CD14-positive monocyte (primary cell): ENCODE measurements at regions not wholly inside any gene's neighbourhood (a gene's known extent, or its start where the extent isn't known, plus 50 kb on each side); places are given as distances from the start of the nearest gene placed in this dataset.

ENCODE experiments used
- DNase-seq, 3 donors: peaks; one replicate each; pipeline ENCODE4 v3.0.0-alpha.2; 2011 to 2022
- H2AFZ ChIP-seq: 2 replicates; pipeline ENCODE4 v1.6.0; 2012; ENCODE audit warnings: mild to moderate bottlenecking, low read depth, low read length, inconsistent platforms; ENCODE audit not compliant: insufficient read depth, poor library complexity, severe bottlenecking
- H3K27ac ChIP-seq, 2 donors: 1 replicate in 1 of 2; 2 replicates in 1 of 2; pipeline ENCODE4 v1.5.1; 2012 to 2013; ENCODE audit warnings: low read length in 2 of 2, control low read depth in 1 of 2, inconsistent platforms in 1 of 2, low read depth in 1 of 2, mild to moderate bottlenecking in 1 of 2
- H3K27me3 ChIP-seq, 2 donors: one replicate each; pipeline versions ENCODE4 v1.6.0 to v1.6.1; 2011 to 2013; ENCODE audit warnings: low read length in 2 of 2; ENCODE audit not compliant: control insufficient read depth in 2 of 2, insufficient read depth in 2 of 2
- H3K36me3 ChIP-seq, 2 donors: replicated peaks in 1 of 2; 1 replicate in 1 of 2; 2 replicates in 1 of 2; pipeline versions ENCODE4 v1.5.1 to v1.6.1; 2012 to 2013; ENCODE audit warnings: low read length in 2 of 2, control low read depth in 1 of 2, inconsistent platforms in 1 of 2, mild to moderate bottlenecking in 1 of 2; ENCODE audit not compliant: insufficient read depth in 2 of 2, control insufficient read depth in 1 of 2
- H3K4me1 ChIP-seq, 2 donors: 1 replicate in 1 of 2; 2 replicates in 1 of 2; pipeline versions ENCODE4 v1.5.1 to v1.6.1; 2012 to 2013; ENCODE audit warnings: low read length in 2 of 2, control low read depth in 1 of 2, inconsistent platforms in 1 of 2, mild to moderate bottlenecking in 1 of 2, moderate library complexity in 1 of 2; ENCODE audit not compliant: insufficient read depth in 2 of 2, control insufficient read depth in 1 of 2
- H3K4me2 ChIP-seq: replicated peaks from 2 replicates; pipeline ENCODE3; 2012; ENCODE audit warnings: low read length, moderate library complexity, mild to moderate bottlenecking; ENCODE audit not compliant: poor library complexity, severe bottlenecking; ENCODE audit errors: extremely low read depth
- H3K4me3 ChIP-seq, 3 experiments: fragments of 200-600 bp in 1 of 3; sonication (generic) in 1 of 3; replicated peaks in 1 of 3; 1 replicate in 2 of 3; 2 replicates in 1 of 3; pipeline ENCODE4 v1.5.1; 2011 to 2013; ENCODE audit warnings: low read length in 3 of 3, mild to moderate bottlenecking in 3 of 3, control low read depth in 2 of 3, low read depth in 2 of 3, inconsistent platforms in 1 of 3, moderate library complexity in 1 of 3
- H3K79me2 ChIP-seq: 2 replicates; pipeline ENCODE4 v1.6.0; 2012; ENCODE audit warnings: mild to moderate bottlenecking, control low read depth, inconsistent platforms, low read length, moderate library complexity; ENCODE audit not compliant: insufficient read depth
- H3K9ac ChIP-seq: 2 replicates; pipeline ENCODE4 v1.6.0; 2017; ENCODE audit warnings: low read length, mild to moderate bottlenecking; ENCODE audit not compliant: insufficient read depth, poor library complexity, severe bottlenecking
- H3K9me3 ChIP-seq, 2 donors: replicated peaks in 1 of 2; 1 replicate in 1 of 2; 2 replicates in 1 of 2; pipeline versions ENCODE4 v1.5.1 to v1.6.1; 2012 to 2013; ENCODE audit warnings: low read length in 2 of 2, control low read depth in 1 of 2; ENCODE audit not compliant: control insufficient read depth in 1 of 2, insufficient read depth in 1 of 2
- H4K20me1 ChIP-seq: 2 replicates; pipeline ENCODE4 v1.6.0; 2012; ENCODE audit warnings: mild to moderate bottlenecking, low read length, control low read depth, moderate library complexity; ENCODE audit not compliant: insufficient read depth
- H3K27ac Mint-ChIP-seq, 7 donors: one replicate each; pipeline ENCODE4 v1.8.0; 2020; ENCODE audit warnings: mild to moderate bottlenecking in 7 of 7, mixed read lengths in 7 of 7, moderate library complexity in 6 of 7, inconsistent platforms in 2 of 7
- H3K27me3 Mint-ChIP-seq, 3 donors: one replicate each; pipeline ENCODE4 v1.8.0; 2021 to 2022; ENCODE audit warnings: low read depth in 3 of 3, mild to moderate bottlenecking in 3 of 3, mixed read lengths in 3 of 3, moderate library complexity in 3 of 3, inconsistent platforms in 1 of 3
- H3K36me3 Mint-ChIP-seq, 2 donors: one replicate each; pipeline ENCODE4 v1.8.0; 2020; ENCODE audit warnings: mixed read lengths in 2 of 2, inconsistent platforms in 1 of 2, mild to moderate bottlenecking in 1 of 2
- H3K4me1 Mint-ChIP-seq: one replicate; pipeline ENCODE4 v1.8.0; 2020; ENCODE audit warnings: mild to moderate bottlenecking, mixed read lengths
- H3K4me3 Mint-ChIP-seq, 2 donors: one replicate each; pipeline ENCODE4 v1.8.0; 2020; ENCODE audit warnings: mild to moderate bottlenecking in 2 of 2, mixed read lengths in 2 of 2, moderate library complexity in 1 of 2
- H3K9me3 Mint-ChIP-seq, 7 donors: one replicate each; pipeline ENCODE4 v1.8.0; 2020 to 2022; ENCODE audit warnings: mixed read lengths in 7 of 7, mild to moderate bottlenecking in 6 of 7, moderate library complexity in 6 of 7, inconsistent platforms in 2 of 7
- WGBS: methylation state at CpG from one replicate; pipeline ENCODE4 v1.1.5; 2013; ENCODE audit warnings: missing lambda C conversion rate; ENCODE audit not compliant: insufficient coverage; 5-methylcytosine and 5-hydroxymethylcytosine counted together
- intact Hi-C, 2 donors: fragments of 100-400 bp; cut with micrococcal nuclease; formaldehyde crosslinking; loops; one replicate each; pipeline versions ENCODE4 v1.15.0 to v1.15.1; 2023
- TF ChIP-seq, protein P1 (sequence below): fragments of 200-600 bp; IDR thresholded peaks from one replicate; pipeline ENCODE4 v1.8.0; 2022; ENCODE audit warnings: antibody characterized with exemption, mild to moderate bottlenecking

- H3K4me2 ChIP-seq, result no peak overlapping the region
- Mint-ChIP-seq H3K4me1 (no peaks in the 10 kb centered on the region), H3K36me3 (no peaks in the 10 kb centered on the region), H3K4me3 (no peak overlapping the region), H3K27ac (no peak overlapping the region), H3K9me3 (peaks cover 10 to 23% (median 12%) of the 10 kb centered on the region in 7 donors), H3K27me3 (peaks cover 0 to 4% (median 0%) of the 10 kb centered on the region in 3 donors)
- no peaks in the 10 kb centered on the region for H3K4me1 ChIP-seq
- H3K27ac ChIP-seq, result no peak overlapping the region
- WGBS, result 89% methylated on average over 3 of the region's 5 CpGs
- no peak overlapping the region for H2AFZ ChIP-seq
- H3K79me2 ChIP-seq, result no peaks in the 10 kb centered on the region
- H3K9me3 ChIP-seq, result peaks cover 5 to 21% of the 10 kb centered on the region in 2 donors
- intact Hi-C loops, result no loop called here
- no peak for DNase-seq
- TF ChIP-seq, protein P1, sequence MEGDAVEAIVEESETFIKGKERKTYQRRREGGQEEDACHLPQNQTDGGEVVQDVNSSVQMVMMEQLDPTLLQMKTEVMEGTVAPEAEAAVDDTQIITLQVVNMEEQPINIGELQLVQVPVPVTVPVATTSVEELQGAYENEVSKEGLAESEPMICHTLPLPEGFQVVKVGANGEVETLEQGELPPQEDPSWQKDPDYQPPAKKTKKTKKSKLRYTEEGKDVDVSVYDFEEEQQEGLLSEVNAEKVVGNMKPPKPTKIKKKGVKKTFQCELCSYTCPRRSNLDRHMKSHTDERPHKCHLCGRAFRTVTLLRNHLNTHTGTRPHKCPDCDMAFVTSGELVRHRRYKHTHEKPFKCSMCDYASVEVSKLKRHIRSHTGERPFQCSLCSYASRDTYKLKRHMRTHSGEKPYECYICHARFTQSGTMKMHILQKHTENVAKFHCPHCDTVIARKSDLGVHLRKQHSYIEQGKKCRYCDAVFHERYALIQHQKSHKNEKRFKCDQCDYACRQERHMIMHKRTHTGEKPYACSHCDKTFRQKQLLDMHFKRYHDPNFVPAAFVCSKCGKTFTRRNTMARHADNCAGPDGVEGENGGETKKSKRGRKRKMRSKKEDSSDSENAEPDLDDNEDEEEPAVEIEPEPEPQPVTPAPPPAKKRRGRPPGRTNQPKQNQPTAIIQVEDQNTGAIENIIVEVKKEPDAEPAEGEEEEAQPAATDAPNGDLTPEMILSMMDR, result no peak
- no peaks in the 10 kb centered on the region for H3K27me3 ChIP-seq
- H3K4me3 ChIP-seq, result no peak overlapping the region
- H3K9ac ChIP-seq, result no peak overlapping the region
- no peaks in the 10 kb centered on the region for H4K20me1 ChIP-seq
- no peaks in the 10 kb centered on the region for H3K36me3 ChIP-seq
Measured at GRCh38 chr21:32214654-32215305, 64.1 kb downstream of the MIS18A start.

GRCh38 chr21:32212116-32212515 lies 66.7 kb downstream of the MIS18A start:
- Histone ChIP-seq H3K4me3 (no peak overlapping the region), H2AFZ (no peak overlapping the region), H3K36me3 (no peaks in the 10 kb centered on the region), H4K20me1 (no peaks in the 10 kb centered on the region), H3K4me1 (no peaks in the 10 kb centered on the region), H3K9ac (no peak overlapping the region), H3K9me3 (peaks cover 0 to 13% of the 10 kb centered on the region in 2 donors), H3K27me3 (no peaks in the 10 kb centered on the region), H3K27ac (no peak overlapping the region), H3K79me2 (no peaks in the 10 kb centered on the region), H3K4me2 (no peak overlapping the region)
- Mint-ChIP-seq H3K27me3 (peaks cover 0 to 2% (median 0%) of the 10 kb centered on the region in 3 donors), H3K27ac (no peak overlapping the region), H3K4me1 (no peaks in the 10 kb centered on the region), H3K4me3 (no peak overlapping the region), H3K9me3 (peaks cover 6 to 21% (median 11%) of the 10 kb centered on the region in 7 donors), H3K36me3 (no peaks in the 10 kb centered on the region)
- 95% methylated on average over 4 of the region's 4 CpGs for WGBS
- DNase-seq, result no peak
- TF ChIP-seq, protein P1, result no peak
- intact Hi-C loops, result no loop called here
